ENCODE measurements at regions not wholly inside any gene's neighbourhood (a gene's known extent, or its start where the extent isn't known, plus 50 kb on each side); places are given as distances from the start of the nearest gene placed in this dataset.

- DNase-seq = no peak
Measured at GRCh38 chr18:8538935-8539334, 70.3 kb upstream of the RAB12 start.

GRCh38 chr18:8546677-8547076 is 62.6 kb upstream of the RAB12 start:
- DNase-seq = no peak

- DNase-seq = peak; percentile 61
Measured at GRCh38 chr18:8548186-8548585, 61.1 kb upstream of the RAB12 start.

GRCh38 chr18:8549254-8549757 is 59.9 kb upstream of the RAB12 start:
- no peak for DNase-seq

- DNase-seq = no peak
Measured at GRCh38 chr18:8552151-8552550, 57.1 kb upstream of the RAB12 start.

GRCh38 chr18:8554354-8554753 is 54.9 kb upstream of the RAB12 start:
- DNase-seq = no peak

- no peak for DNase-seq
Measured at GRCh38 chr18:8556424-8556823, 52.8 kb upstream of the RAB12 start.
